ENCODE measurements at regions not wholly inside any gene's neighbourhood (a gene's known extent, or its start where the extent isn't known, plus 50 kb on each side); places are given as distances from the start of the nearest gene placed in this dataset.

DNA sequence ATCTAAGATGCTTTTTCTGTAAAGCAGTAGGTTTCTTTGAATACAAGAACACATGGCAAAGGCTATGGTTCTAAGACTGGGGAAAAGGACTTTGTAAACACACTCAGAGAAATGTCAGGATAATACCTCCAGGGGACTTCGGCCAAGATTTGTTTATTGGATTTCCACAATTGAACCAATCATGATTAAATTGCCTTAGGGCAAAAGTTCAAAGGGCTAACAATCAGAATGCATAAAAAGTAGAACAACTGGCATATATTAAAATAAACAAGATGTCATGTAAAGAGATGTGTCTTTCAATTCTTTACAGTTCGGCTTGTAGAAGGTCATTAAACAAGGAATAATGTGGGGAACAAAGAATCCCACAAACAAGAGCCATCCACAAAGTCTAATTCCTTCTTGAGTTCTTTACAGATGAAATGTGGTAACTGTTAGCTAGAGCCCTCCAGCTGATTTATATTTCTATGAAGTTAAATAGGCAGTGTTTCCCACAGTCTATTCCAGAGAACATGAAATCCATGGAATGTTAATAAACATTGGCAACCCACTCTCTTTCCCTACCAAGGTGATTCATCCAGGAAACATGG is 565.5 kb downstream of the ZNF608 start:
- TF ChIP-seq, protein P1, sequence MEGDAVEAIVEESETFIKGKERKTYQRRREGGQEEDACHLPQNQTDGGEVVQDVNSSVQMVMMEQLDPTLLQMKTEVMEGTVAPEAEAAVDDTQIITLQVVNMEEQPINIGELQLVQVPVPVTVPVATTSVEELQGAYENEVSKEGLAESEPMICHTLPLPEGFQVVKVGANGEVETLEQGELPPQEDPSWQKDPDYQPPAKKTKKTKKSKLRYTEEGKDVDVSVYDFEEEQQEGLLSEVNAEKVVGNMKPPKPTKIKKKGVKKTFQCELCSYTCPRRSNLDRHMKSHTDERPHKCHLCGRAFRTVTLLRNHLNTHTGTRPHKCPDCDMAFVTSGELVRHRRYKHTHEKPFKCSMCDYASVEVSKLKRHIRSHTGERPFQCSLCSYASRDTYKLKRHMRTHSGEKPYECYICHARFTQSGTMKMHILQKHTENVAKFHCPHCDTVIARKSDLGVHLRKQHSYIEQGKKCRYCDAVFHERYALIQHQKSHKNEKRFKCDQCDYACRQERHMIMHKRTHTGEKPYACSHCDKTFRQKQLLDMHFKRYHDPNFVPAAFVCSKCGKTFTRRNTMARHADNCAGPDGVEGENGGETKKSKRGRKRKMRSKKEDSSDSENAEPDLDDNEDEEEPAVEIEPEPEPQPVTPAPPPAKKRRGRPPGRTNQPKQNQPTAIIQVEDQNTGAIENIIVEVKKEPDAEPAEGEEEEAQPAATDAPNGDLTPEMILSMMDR (IDR thresholded peaks at IDR 0.05): no peak
- no peak for TF ChIP-seq ZFX (IDR thresholded peaks at IDR 0.05; ENCODE audit: borderline replicate concordance)

All from 22Rv1 (cell line).